SK-N-SH (cell line): ENCODE measurements at regions not wholly inside any gene's neighbourhood (a gene's known extent, or its start where the extent isn't known, plus 50 kb on each side); places are given as distances from the start of the nearest gene placed in this dataset.

Experiments used
- CTCF ChIA-PET: fragments of 300-600, 350-600 bp; formaldehyde crosslinking; extraction: SDS; loops from one replicate; lab custom pipeline; 2021; lab: Yijun Ruan, JAX
- POLR2A ChIA-PET: fragments of 350-600 bp; sonication (Branson Sonifier 250); formaldehyde crosslinking; extraction: SDS; loops from one replicate; lab custom pipeline; 2020; ENCODE audit warnings: antibody characterized with exemption, inconsistent platforms; lab: Yijun Ruan, JAX
- DNase-seq: peaks from one replicate; pipeline ENCODE4 v3.0.0; 2012
- H2AFZ ChIP-seq: fragments of 200-600 bp; sonication (generic); 2 replicates; pipeline ENCODE4 v1.8.1; 2016; ENCODE audit warnings: antibody characterized with exemption, mild to moderate bottlenecking, low read depth
- H3F3A ChIP-seq: fragments of 200-600 bp; sonication (generic); replicated peaks from 2 replicates; pipeline ENCODE3; 2016; ENCODE audit warnings: antibody characterized with exemption, mild to moderate bottlenecking; ENCODE audit not compliant: insufficient read depth
- H3K27ac ChIP-seq, 2 experiments: fragments of 200-500 bp in 1 of 2; fragments of 200-600 bp in 1 of 2; sonication (Bioruptor generic) in 1 of 2; sonication (generic), shearing (Covaris generic) in 1 of 2; 2 replicates each; pipeline versions ENCODE4 v1.5.1 to v1.6.1; 2014 to 2016; ENCODE audit warnings: low read depth in 2 of 2, inconsistent platforms in 1 of 2, low read length in 1 of 2, mild to moderate bottlenecking in 1 of 2, mixed read lengths in 1 of 2
- H3K27me3 ChIP-seq: fragments of 200-600 bp; sonication (generic), shearing (Covaris generic); 2 replicates; pipeline ENCODE4 v1.6.1; 2016; ENCODE audit warnings: mixed run types; ENCODE audit not compliant: insufficient read depth
- H3K36me3 ChIP-seq, 2 experiments: fragments of 200-500 bp in 1 of 2; fragments of 200-600 bp in 1 of 2; sonication (Bioruptor generic) in 1 of 2; sonication (generic) in 1 of 2; replicated peaks in 1 of 2; 2 replicates each; pipeline versions ENCODE3 to v1.5.1; 2014 to 2016; ENCODE audit warnings: low read length in 1 of 2, mild to moderate bottlenecking in 1 of 2; ENCODE audit not compliant: insufficient read depth in 2 of 2, control insufficient read depth in 1 of 2
- H3K4me1 ChIP-seq, 2 experiments: fragments of 200-500 bp in 1 of 2; fragments of 200-600 bp in 1 of 2; sonication (Bioruptor generic) in 1 of 2; sonication (generic), shearing (Covaris generic) in 1 of 2; 2 replicates each; pipeline versions ENCODE4 v1.5.1 to v1.6.1; 2014 to 2016; ENCODE audit warnings: low read depth in 1 of 2, low read length in 1 of 2, mixed run types in 1 of 2; ENCODE audit not compliant: insufficient read depth in 2 of 2, control insufficient read depth in 1 of 2
- H3K4me2 ChIP-seq: fragments of 200-600 bp; sonication (generic), shearing (Covaris generic); 2 replicates; pipeline ENCODE4 v1.6.1; 2017; ENCODE audit warnings: mixed run types
- H3K4me3 ChIP-seq, 2 experiments: fragments of 200-500 bp in 1 of 2; fragments of 200-600 bp in 1 of 2; sonication (Bioruptor generic) in 1 of 2; sonication (generic), shearing (Covaris generic) in 1 of 2; 2 replicates each; pipeline versions ENCODE4 v1.5.1 to v1.8.1; 2014 to 2016; ENCODE audit warnings: low read depth in 2 of 2, inconsistent platforms in 1 of 2, low read length in 1 of 2, mild to moderate bottlenecking in 1 of 2, mixed read lengths in 1 of 2, moderate library complexity in 1 of 2
- H3K79me2 ChIP-seq: fragments of 200-600 bp; sonication (generic); 2 replicates; pipeline ENCODE4 v1.8.1; 2017; ENCODE audit warnings: mild to moderate bottlenecking; ENCODE audit not compliant: insufficient read depth
- H3K9ac ChIP-seq: fragments of 200-600 bp; sonication (generic); 2 replicates; pipeline ENCODE4 v1.6.1; 2017; ENCODE audit warnings: mixed run types
- H3K9me2 ChIP-seq: fragments of 200-600 bp; sonication (generic); 2 replicates; pipeline ENCODE4 v1.6.1; 2017; ENCODE audit warnings: mixed run types
- H3K9me3 ChIP-seq: fragments of 200-600 bp; sonication (generic); 2 replicates; pipeline ENCODE4 v1.6.1; 2017; ENCODE audit warnings: mixed run types, mild to moderate bottlenecking, moderate library complexity
- H4K20me1 ChIP-seq: fragments of 200-600 bp; sonication (generic); 2 replicates; pipeline ENCODE4 v1.6.1; 2017; ENCODE audit warnings: mild to moderate bottlenecking, mixed run types; ENCODE audit not compliant: insufficient read depth
- CHD2 ChIP-seq: fragments of 150-350 bp; IDR thresholded peaks from 2 replicates; pipeline ENCODE4 v1.6.1; 2018; ENCODE audit warnings: low read length; ENCODE audit not compliant: partially characterized antibody
- CTCF ChIP-seq: fragments of 200-600 bp; sonication (generic); IDR thresholded peaks from 2 replicates; pipeline ENCODE4 v1.6.1; 2017; ENCODE audit warnings: antibody characterized with exemption, mild to moderate bottlenecking, moderate library complexity
- EZH2phosphoT487 ChIP-seq: fragments of 200-600 bp; sonication (generic); IDR thresholded peaks from 2 replicates; pipeline ENCODE4 v1.6.1; 2017; ENCODE audit warnings: low read depth, mixed run types, mild to moderate bottlenecking, antibody characterized with exemption, moderate library complexity, borderline replicate concordance
- FOSL2 ChIP-seq: IDR thresholded peaks from 2 replicates; pipeline ENCODE4 v1.4.0; 2012; ENCODE audit warnings: low read depth, mild to moderate bottlenecking, moderate library complexity, borderline replicate concordance
- FOXJ3 ChIP-seq: sonication (generic); formaldehyde crosslinking; IDR thresholded peaks from 2 replicates; pipeline ENCODE4 v1.5.1; 2020; ENCODE audit warnings: mild to moderate bottlenecking, missing genetic modification reagents
- IRF3 ChIP-seq: fragments of 150-350 bp; IDR thresholded peaks from 2 replicates; pipeline ENCODE4 v1.6.1; 2016; ENCODE audit warnings: mild to moderate bottlenecking, low read depth, low read length
- JUND ChIP-seq: IDR thresholded peaks from 2 replicates; pipeline ENCODE4 v1.4.0; 2012
- MAX ChIP-seq: IDR thresholded peaks from 2 replicates; pipeline ENCODE4 v1.4.0; 2012; ENCODE audit warnings: low read depth
- NRF1 ChIP-seq: IDR thresholded peaks from 2 replicates; pipeline ENCODE4 v1.6.1; 2012; ENCODE audit warnings: low read depth, mild to moderate bottlenecking, low read length
- PBX3 ChIP-seq: IDR thresholded peaks from 2 replicates; pipeline ENCODE4; 2012
- RCOR1 ChIP-seq: fragments of 150-350 bp; IDR thresholded peaks from 2 replicates; pipeline ENCODE4 v1.6.1; 2017; ENCODE audit warnings: antibody characterized with exemption, low read length
- RXRA ChIP-seq: IDR thresholded peaks from 2 replicates; pipeline ENCODE4 v1.4.0; 2012; ENCODE audit warnings: low read depth, mild to moderate bottlenecking, borderline replicate concordance
- SIN3A ChIP-seq: IDR thresholded peaks from 2 replicates; pipeline ENCODE4 v1.6.1; 2012; ENCODE audit warnings: low read depth, mild to moderate bottlenecking, low read length, moderate library complexity, borderline replicate concordance
- TCF12 ChIP-seq: IDR thresholded peaks from 2 replicates; pipeline ENCODE4 v1.4.0; 2012
- TEAD4 ChIP-seq: IDR thresholded peaks from 2 replicates; pipeline ENCODE4 v1.4.0; 2012; ENCODE audit warnings: mild to moderate bottlenecking, borderline replicate concordance; ENCODE audit not compliant: insufficient read depth
- USF1 ChIP-seq: IDR thresholded peaks from 2 replicates; pipeline ENCODE4 v1.4.0; 2012; ENCODE audit warnings: low read depth, borderline replicate concordance
- USF2 ChIP-seq: fragments of 150-350 bp; IDR thresholded peaks from 2 replicates; pipeline ENCODE4 v1.6.1; 2017; ENCODE audit warnings: antibody characterized with exemption, low read length, low read depth, borderline replicate concordance
- YY1 ChIP-seq: IDR thresholded peaks from 2 replicates; pipeline ENCODE4 v1.4.0; 2012; ENCODE audit warnings: low read depth, mild to moderate bottlenecking
- WGBS: methylation state at CpG from one replicate; pipeline ENCODE4 v1.1.6; 2017; ENCODE audit warnings: low lambda C conversion rate; 5-methylcytosine and 5-hydroxymethylcytosine counted together

GRCh38 chr7:54825368-54825767 lies 66.4 kb upstream of the SEC61G start:
- H3K27ac ChIP-seq, result no peak overlapping the region
- H3K36me3 ChIP-seq, result no peaks in the 10 kb centered on the region
- no peaks in the 10 kb centered on the region for H3K4me1 ChIP-seq
- no peak for DNase-seq
- H3K9ac ChIP-seq, result no peak overlapping the region
- no peaks in the 10 kb centered on the region for H3K27me3 ChIP-seq
- H3K9me3 ChIP-seq, result 0 out of 2 replicates have a peak, but pooled peaks cover 4% of the 10 kb centered on the region
- no peak overlapping the region for H3K4me3 ChIP-seq
- no peaks in the 10 kb centered on the region for H3K9me2 ChIP-seq
- H4K20me1 ChIP-seq, result no peaks in the 10 kb centered on the region
- POLR2A ChIA-PET, result no interaction called here
- no peaks in the 10 kb centered on the region for H3K79me2 ChIP-seq
- TF ChIP-seq NRF1 (no peak), JUND (no peak), TEAD4 (no peak), RCOR1 (no peak), TCF12 (no peak), RXRA (no peak), USF2 (no peak), FOXJ3 (CRISPR knock-in tag) (no peak), FOSL2 (no peak), PBX3 (no peak), SIN3A (no peak), CHD2 (no peak), MAX (no peak)
- H2AFZ ChIP-seq, result no peak overlapping the region
- H3K4me2 ChIP-seq, result no peak overlapping the region
- CTCF ChIA-PET, result interaction anchor here (0.8 kb wide), 1 partner anchor 429 kb away, joined by 4 read pairs; no protein-coding TSS in a partner anchor
- H3F3A ChIP-seq, result no peaks in the 10 kb centered on the region
- 84% methylated on average over 3 of the region's 3 CpGs for whole genome bisulfite sequencing

- Histone ChIP-seq H3K79me2 (no peaks in the 10 kb centered on the region), H3K9ac (no peak overlapping the region), H3K9me3 (0 out of 2 replicates have a peak, but pooled peaks cover 4% of the 10 kb centered on the region), H3K4me1 (no peaks in the 10 kb centered on the region), H3K27me3 (no peaks in the 10 kb centered on the region), H3F3A (no peaks in the 10 kb centered on the region), H3K9me2 (no peaks in the 10 kb centered on the region), H3K36me3 (no peaks in the 10 kb centered on the region), H4K20me1 (no peaks in the 10 kb centered on the region), H3K4me2 (no peak overlapping the region), H3K4me3 (no peak overlapping the region), H2AFZ (no peak overlapping the region), H3K27ac (no peak overlapping the region)
- 50% methylated on average over 4 of the region's 4 CpGs for WGBS
- DNase-seq, result no peak
- ChIA-PET CTCF (interaction anchor here (1.0 to 3.0 kb wide), 3 partner anchors 11 to 428 kb away, joined by 3 to 9 read pairs (median 7); no protein-coding TSS in a partner anchor), POLR2A (no interaction called here)
- TF ChIP-seq FOXJ3 (CRISPR knock-in tag) (no peak), CHD2 (no peak), IRF3 (no peak), CTCF (no peak), FOSL2 (no peak), EZH2phosphoT487 (no peak), YY1 (no peak), USF1 (no peak)
These were observed 68.7 kb upstream of the SEC61G start for GRCh38 chr7:54827734-54828133.
